ENCODE measurements at regions not wholly inside any gene's neighbourhood (a gene's known extent, or its start where the extent isn't known, plus 50 kb on each side); places are given as distances from the start of the nearest gene placed in this dataset.
"Not testable (repeated sequence)": the region's sequence is repeated elsewhere in the genome, so short reads cannot be mapped to it uniquely, and the experiment has no call there.

DNA sequence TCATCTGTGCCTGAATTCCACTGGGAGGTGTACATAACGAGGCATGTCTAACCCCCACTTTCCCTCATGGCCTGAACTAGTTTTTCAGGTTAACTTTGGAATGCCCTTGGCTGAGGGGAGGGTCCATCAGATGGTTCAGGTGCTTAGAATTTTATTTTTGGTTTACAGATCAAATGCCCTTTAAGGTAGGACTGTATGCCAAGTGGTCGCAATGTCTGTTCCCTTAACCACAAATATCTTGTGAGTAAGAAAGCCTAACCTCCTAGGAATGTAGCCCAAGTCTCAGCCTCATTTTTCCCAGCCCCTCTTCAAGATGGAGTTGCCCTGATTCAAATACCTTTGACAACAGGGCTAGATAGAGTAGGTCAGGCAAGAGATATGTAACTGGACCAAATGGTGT lies 78.4 kb downstream of the RNASET2 start:
- no peak for DNase-seq

DNA sequence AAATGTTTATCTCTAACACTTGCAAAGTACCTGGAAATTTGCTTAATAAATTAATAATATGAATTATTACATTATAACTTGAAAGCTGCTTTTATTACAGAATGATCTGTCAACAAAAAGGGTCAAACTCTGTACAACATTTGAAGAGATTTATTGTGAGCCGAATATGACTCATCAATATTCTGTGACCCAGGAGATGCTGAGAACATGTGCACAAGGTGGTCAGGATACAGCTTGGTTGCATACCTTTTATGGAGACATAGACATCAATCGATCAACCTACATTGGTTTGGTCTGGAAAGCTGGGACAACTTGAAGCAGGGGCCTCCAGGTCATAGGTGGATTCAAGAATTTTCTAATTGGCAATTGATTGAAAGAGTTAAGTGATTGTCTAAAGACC lies 79.0 kb downstream of the RNASET2 start:
- no peak for DNase-seq

- no peak for DNase-seq
These were observed 83.8 kb downstream of the RNASET2 start for GRCh38 chr6:166872531-166873009.

DNA sequence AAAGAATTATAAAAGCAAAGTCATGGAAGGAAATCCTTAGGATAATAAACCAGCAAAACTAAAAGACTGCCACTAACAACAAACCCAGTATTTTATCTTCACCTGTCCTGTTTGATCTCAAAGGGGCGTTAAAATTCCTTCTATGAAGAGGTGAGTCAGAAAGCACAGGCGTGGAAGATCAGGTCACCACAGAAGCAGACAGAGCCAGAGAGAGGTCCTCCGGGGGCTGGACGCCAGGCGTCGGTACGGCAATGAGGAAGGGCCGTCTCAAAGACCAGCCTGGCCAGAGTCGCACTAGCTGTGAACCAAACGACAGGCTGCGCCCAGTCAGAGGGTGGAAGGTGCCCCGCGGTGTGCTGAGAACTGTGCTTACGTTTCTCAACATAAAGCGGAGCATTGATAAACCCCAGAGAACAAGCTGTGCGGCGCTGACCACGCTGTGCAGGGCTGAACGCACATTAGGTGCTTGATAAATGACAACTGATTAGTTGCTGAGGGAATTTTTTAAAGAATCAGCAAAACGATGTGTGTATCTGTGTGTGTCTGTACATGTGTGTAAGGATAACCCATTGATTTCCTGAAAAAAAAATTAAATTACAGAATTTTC lies 85.6 kb downstream of the RNASET2 start:
- DNase-seq = no peak

DNA sequence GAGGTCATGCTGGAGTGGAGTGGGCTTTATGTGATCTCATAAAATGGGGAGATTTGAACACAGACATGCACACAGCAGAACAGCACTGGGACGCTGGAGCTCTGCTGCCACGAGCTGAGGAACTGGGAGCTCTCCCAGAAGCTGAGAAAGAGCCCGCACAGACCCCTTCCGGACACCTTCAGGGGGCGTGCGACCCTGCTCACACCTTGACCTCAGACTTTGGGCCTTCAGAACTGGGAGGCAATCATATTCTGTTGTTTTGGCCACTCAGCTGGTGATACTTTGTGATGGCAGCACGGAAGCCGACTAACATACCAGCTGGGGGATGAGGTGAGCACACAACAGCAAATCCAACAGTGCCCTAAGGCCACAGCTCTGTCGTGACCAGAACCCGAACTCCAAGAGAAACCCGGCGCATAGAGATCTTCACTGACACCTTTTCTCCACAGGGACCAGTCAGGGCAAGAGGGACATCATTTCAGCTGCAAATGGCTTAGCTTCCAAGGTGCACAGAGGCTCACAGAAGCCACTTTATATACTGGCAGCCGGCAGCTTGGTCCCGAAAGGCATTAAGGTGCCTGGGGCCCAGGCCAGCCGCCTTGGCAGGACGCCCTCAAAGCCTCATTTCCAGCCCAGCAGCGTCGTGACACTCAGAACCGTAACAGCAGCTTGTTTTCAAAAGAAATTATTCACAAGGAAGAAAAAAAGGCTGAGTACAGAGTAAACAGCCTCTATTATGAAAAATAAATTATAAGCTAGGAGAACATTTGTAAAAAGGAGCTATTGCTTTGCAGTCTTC lies 89.3 kb downstream of the RNASET2 start:
- DNase-seq = no peak

GRCh38 chr6:166864333-166864732 lies 92.0 kb downstream of the RNASET2 start:
- no peak for DNase-seq

- DNase-seq = no peak
These were observed 93.3 kb downstream of the RNASET2 start for GRCh38 chr6:166862978-166863530.

- DNase-seq = no peak
These were observed 93.9 kb downstream of the RNASET2 start for GRCh38 chr6:166862287-166862977.

DNA sequence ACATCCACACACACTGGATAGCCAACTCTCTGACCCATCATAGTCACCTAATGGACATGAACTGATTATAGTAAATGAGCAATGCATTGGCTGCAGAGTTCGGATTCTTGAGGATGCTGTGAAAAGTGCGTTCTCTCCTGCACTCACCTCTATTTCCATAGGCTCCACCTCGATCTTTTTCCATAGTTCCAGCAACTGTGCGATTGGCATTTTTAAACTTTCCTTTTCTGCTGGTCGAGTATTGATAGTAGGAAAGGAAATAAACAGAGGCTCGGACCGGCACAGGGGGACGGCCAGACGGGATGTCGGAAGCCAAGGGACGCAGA lies 94.4 kb downstream of the RNASET2 start:
- no peak for DNase-seq

DNA sequence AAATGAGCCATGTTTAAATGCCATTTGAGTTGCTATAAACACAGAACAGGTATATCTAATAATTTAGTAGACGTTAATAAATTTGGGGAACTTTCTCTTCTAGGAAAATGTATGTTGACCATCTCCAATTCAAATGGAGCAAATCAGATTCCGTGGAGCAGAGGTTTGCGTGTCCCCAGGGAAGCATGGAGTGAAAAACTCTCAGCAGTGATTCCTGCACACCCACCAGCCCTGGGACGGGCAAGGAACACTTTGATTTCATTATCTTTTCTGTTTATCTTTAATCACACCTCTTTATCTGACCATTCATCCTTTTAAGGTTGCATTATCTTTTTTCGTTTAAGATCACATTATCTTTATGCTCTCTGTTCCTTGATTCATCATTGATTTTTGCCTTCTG lies 95.0 kb downstream of the RNASET2 start:
- DNase-seq = no peak

DNA sequence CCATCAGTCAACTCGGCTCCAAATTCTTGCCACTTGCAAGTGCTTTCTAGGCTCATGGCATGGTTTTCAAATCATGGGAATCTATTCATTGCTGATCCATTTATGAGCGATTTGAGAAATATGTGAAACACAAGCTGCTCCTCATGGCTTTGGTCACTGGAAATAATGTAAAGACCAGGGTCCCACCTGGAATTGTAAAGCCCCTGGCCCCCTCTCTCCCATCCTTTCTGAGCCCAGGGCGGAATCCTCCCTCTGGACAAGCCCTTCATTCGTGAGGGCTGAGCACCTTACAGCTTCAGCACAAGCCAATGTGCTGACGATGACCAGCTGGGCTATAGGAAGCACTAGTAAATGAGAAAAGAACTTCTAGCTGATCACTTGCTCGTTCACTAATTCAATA lies 96.0 kb downstream of the RNASET2 start:
- DNase-seq = no peak

DNA sequence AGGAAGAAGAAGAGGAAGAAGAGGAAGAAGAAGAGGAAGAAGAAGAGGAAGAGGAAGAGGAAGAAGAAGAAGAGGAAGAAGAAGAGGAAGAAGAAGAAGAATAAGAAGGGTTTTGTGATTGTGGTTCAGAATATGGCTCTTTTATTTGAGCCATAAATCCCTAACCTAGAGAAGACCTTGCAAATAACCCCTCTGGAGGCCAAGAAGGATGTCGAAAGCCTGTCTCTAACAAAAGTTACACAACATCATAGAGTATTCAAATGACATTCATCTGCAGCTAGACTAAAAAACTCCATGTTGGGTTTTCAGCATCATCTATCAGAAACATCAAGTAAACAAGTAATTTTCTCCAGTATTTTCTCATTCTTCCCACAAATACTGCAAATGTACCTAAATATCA lies 100.9 kb downstream of the RNASET2 start:
- no peak for DNase-seq

DNA sequence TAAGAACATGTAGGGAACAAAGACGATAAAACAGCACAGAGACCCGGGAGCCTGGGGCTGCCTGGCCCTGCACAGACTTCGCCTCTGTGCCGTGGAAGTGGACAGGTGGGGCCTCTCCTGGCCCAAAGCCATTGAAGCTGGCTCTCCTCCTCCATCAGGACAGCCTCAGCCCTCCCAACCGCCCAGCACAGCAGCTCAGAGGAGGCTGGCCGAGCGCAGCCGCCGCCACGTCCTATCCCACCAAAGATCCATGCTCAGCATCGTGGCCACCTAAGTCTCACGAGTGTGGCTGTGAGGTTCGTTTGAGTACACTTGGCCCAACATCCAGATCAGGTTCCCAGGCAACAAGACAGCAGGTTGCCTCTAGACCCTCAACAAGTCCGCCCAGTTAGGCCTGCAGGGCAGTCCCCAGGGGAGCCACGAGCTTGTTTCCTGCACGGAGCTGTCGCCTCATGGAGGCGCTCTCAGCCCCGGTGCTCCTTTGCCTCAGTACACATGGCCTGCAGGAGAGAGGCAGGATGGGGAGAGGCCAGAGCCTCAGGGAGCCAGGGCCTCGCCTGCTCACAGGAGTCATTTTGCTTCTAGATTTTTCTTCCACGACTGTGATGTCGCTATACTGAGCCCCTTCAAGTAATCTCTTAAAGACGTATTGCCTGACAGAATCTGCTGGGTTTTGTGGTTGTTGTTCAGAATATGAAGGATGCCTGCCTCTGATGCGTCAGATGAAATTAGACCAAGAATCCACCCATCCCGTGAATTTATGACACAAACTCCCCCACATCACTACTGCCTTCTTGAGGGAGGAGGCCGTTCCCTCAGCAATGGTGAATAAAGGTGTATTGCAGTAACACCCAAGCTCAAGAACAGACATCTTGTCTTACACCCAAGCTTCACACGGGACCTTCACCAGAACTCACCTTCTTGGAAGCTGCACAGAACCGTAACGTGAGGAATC lies 102.7 kb downstream of the RNASET2 start:
- DNase-seq = no peak

GRCh38 chr6:166852451-166852975 lies 103.8 kb downstream of the RNASET2 start:
- DNase-seq = no peak

DNA sequence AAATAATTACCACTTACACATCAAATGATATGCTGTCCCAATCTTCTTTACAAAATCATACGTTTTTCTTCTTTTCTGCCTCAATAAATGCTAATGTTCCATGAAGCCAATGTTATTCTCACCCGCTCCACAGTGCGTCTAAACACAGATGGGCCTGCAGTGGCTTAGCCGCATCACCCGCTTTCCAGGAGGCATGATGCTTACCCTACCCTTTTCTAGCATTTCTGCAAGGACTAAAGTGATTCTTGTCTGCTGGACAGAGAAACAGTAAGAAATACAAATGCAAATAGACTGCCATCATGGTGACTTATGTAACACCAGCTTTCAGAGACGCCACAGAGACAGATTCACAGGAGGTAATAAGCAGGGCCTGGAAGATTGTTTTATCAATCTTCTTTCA lies 104.4 kb downstream of the RNASET2 start:
- no peak for DNase-seq

- no peak for DNase-seq
These were observed 104.9 kb downstream of the RNASET2 start for GRCh38 chr6:166851426-166851825.

GRCh38 chr6:166850677-166851076 lies 105.7 kb downstream of the RNASET2 start:
- DNase-seq = no peak

- no peak for DNase-seq
These were observed 106.6 kb downstream of the RNASET2 start for GRCh38 chr6:166849749-166850183.

- DNase-seq = no peak
These were observed 107.2 kb downstream of the RNASET2 start for GRCh38 chr6:166848979-166849748.

DNA sequence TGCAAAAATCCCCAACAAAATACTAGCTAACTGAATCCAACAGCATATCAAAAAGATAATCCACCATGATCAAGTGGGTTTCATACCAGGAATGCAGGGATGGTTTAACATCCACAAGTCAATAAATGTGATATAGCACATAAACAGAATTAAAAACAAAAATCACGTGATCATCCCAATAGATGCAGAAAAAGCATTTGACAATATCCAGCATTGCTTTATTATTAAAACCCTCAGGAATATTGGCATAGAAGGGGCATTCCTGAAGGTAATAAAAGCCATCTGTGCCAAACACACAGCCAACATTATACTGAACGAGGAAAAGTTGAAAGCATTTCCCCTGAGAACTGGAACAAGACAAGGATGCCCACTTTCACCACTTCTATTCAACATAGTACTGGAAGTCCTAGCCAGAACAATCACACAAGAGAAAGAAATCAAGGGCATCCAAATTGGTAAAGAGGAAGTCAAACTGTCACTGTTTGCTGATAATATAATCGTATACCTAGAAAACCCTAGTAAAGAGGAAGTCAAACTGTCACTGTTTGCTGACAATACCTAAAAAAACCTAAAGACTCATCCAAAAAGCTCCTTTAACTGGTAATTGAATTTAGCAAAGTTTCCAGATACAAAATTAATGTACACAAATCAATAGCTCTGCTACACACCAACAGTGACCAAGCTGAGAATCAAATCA lies 109.8 kb downstream of the RNASET2 start:
- DNase-seq = not testable (repeated sequence)

DNA sequence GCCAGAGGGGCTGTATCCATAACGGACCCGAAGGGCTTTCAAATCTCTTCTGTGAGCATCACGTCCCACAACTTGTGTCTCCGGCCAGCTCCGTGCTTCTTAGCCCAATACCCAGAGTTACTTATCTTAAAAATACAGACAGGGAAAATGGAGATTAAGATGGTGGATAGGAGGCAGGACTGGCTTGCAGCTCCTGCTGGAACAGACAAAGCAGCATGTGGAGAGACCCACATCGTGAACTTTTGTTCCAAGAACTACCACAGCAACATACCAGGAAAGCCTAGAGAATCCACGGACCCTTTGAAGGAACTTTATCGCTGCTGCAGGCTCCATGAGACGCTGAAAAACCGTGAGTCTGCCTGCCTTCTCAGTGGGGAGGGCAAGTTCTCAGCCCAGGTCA lies 113.7 kb downstream of the RNASET2 start:
- DNase-seq = no peak

Data from NCI-H446 (cell line).